Loucy (cell line): ENCODE measurements at regions not wholly inside any gene's neighbourhood (a gene's known extent, or its start where the extent isn't known, plus 50 kb on each side); places are given as distances from the start of the nearest gene placed in this dataset.

Experiments
- CTCF ChIP-seq: fragments of 200-600 bp; sonication (generic); conservative IDR thresholded peaks from 2 replicates; pipeline ENCODE4 v1.5.1; 2014; ENCODE audit warnings: mild to moderate bottlenecking, antibody characterized with exemption, low read length
- EZH2phosphoT487 ChIP-seq: fragments of 200-600 bp; IDR thresholded peaks from 2 replicates; pipeline ENCODE4 v1.6.1; 2018; ENCODE audit warnings: antibody characterized with exemption, mild to moderate bottlenecking, moderate library complexity, borderline replicate concordance

DNA sequence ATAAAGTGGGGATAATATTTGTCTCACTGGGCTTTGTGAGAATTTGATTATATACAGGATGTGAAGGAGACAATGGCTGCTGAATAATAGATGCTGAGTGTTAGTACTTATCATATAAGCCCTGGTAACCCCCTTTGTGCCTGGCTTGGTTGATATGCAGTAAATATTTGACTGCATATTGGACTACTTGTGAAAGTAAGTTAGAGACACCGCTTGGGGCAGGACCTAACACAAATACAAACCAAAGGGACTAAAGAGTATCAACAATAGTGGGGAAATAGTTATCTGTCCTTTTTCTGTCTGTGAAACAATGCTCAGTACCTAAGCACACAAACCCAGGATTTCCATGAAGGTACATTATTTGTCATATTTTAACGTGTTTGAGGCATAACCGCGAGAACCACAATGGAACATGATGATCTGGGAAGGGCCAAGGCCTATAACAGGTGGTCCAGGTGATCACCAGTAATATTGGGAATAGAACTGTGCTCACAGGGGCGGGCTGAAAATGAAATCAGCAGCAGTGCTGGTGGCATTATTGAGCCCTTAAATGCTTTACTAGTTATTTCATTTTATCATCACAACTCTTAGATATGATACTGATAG, 138.2 kb upstream of the SMARCA2 start:
- TF ChIP-seq CTCF (no peak), EZH2phosphoT487 (no peak)
